GM12878 (cell line): ENCODE measurements at regions not wholly inside any gene's neighbourhood (a gene's known extent, or its start where the extent isn't known, plus 50 kb on each side); places are given as distances from the start of the nearest gene placed in this dataset.

Source experiments
- ATAC-seq: fragments of 200-7000 bp; cut with Tn5 transposase; 3 replicates; pipeline ENCODE4 v1.9.1; 2020; ENCODE audit warnings: mild to moderate bottlenecking, moderate library complexity
- BruUV-seq: library from RNA; stranded (reverse); fragments of 400-500 nt; replicated peaks from 2 replicates; lab custom pipeline; 2021; lab: Mats Ljungman, UMichigan
- CTCF ChIA-PET: fragments of 300-600 bp; sonication (Branson Sonifier 250); formaldehyde crosslinking; extraction: SDS; loops from one replicate; lab custom pipeline; 2021; ENCODE audit warnings: inconsistent platforms; lab: Yijun Ruan, JAX
- POLR2A ChIA-PET: fragments of 350-600 bp; formaldehyde crosslinking; extraction: SDS; loops from one replicate; lab custom pipeline; 2021; ENCODE audit warnings: inconsistent platforms; lab: Charles Lee
- RAD21 ChIA-PET: fragments of 300-600 bp; sonication (Branson Sonifier 250); formaldehyde crosslinking; loops from one replicate; lab custom pipeline; 2023; ENCODE audit warnings: antibody characterized with exemption; ENCODE audit not compliant: unreplicated experiment; lab: Charles Lee
- SMC1A ChIA-PET: fragments of 300-600 bp; sonication (Branson Sonifier 250); formaldehyde crosslinking; loops from one replicate; lab custom pipeline; 2023; ENCODE audit not compliant: unreplicated experiment, uncharacterized antibody; lab: Charles Lee
- DNase-seq: peaks from one replicate; pipeline ENCODE4 v3.0.0-alpha.2; 2011; ENCODE audit warnings: low read depth, low spot score
- FAIRE-seq: peaks from 3 replicates; lab custom pipeline; 2011; peaks lifted over from hg19 to GRCh38; lab: Jason Lieb, UNC
- H2AFZ ChIP-seq: 2 replicates; pipeline ENCODE4 v1.6.0; 2011; ENCODE audit warnings: low read depth, low read length, control low read depth; ENCODE audit not compliant: control insufficient read depth
- H3K27ac ChIP-seq: 2 replicates; pipeline ENCODE4 v1.5.1; 2011; ENCODE audit warnings: control low read depth; ENCODE audit not compliant: control insufficient read depth, insufficient read depth
- H3K27me3 ChIP-seq, 2 experiments: replicated peaks in 1 of 2; 2 replicates each; pipeline versions ENCODE4 v1.6.0 to v1.6.1; 2011; ENCODE audit warnings: low read length in 1 of 2; ENCODE audit not compliant: control insufficient read depth in 2 of 2, insufficient read depth in 2 of 2
- H3K36me3 ChIP-seq, 2 experiments: 2 replicates each; pipeline ENCODE4 v1.5.1; 2011; ENCODE audit warnings: low read length in 1 of 2; ENCODE audit not compliant: control insufficient read depth in 2 of 2, insufficient read depth in 2 of 2
- H3K4me1 ChIP-seq: 2 replicates; pipeline ENCODE4 v1.6.1; 2011; ENCODE audit warnings: mild to moderate bottlenecking, low read length, moderate library complexity, mixed read lengths; ENCODE audit not compliant: control insufficient read depth, insufficient read depth
- H3K4me2 ChIP-seq: 2 replicates; pipeline ENCODE4 v1.6.0; 2011; ENCODE audit warnings: control low read depth; ENCODE audit not compliant: control insufficient read depth, insufficient read depth
- H3K4me3 ChIP-seq: fragments of 200-600 bp; sonication (generic); 2 replicates; pipeline ENCODE4 v1.5.1; 2016
- H3K79me2 ChIP-seq: 2 replicates; pipeline ENCODE4 v1.6.0; 2011; ENCODE audit warnings: low read length; ENCODE audit not compliant: control insufficient read depth, insufficient read depth
- H3K9ac ChIP-seq: 2 replicates; pipeline ENCODE4 v1.8.0; 2011; ENCODE audit warnings: low read length, control low read depth, mixed read lengths; ENCODE audit not compliant: control insufficient read depth, insufficient read depth
- H3K9me3 ChIP-seq: replicated peaks from 3 replicates; pipeline ENCODE4 v1.5.1; 2011; ENCODE audit warnings: mild to moderate bottlenecking, low read length; ENCODE audit not compliant: control insufficient read depth, insufficient read depth
- H4K20me1 ChIP-seq: 2 replicates; pipeline ENCODE4 v1.6.0; 2011; ENCODE audit not compliant: control insufficient read depth, insufficient read depth
- ATF7 ChIP-seq: fragments of 450-650 bp; IDR thresholded peaks from 2 replicates; pipeline ENCODE4 v1.6.1; 2016; ENCODE audit warnings: low read depth, mild to moderate bottlenecking
- CBX5 ChIP-seq: sonication (generic); IDR thresholded peaks from 2 replicates; pipeline ENCODE4 v1.6.1; 2016; ENCODE audit warnings: low read depth, moderate library complexity, mild to moderate bottlenecking, inconsistent platforms
- EED ChIP-seq: sonication (generic); IDR thresholded peaks from 2 replicates; pipeline ENCODE4 v1.6.1; 2016; ENCODE audit warnings: antibody characterized with exemption, low read depth
- HDAC2 ChIP-seq: fragments of 200-600 bp; sonication (generic); IDR thresholded peaks from 2 replicates; pipeline ENCODE4 v1.6.1; 2017
- HDAC6 ChIP-seq: fragments of 200-600 bp; sonication (generic); IDR thresholded peaks from one replicate; pipeline ENCODE4 v1.8.0; 2017; ENCODE audit warnings: antibody characterized with exemption; ENCODE audit not compliant: unreplicated experiment
- IRF4 ChIP-seq: IDR thresholded peaks from 2 replicates; pipeline ENCODE4 v1.6.1; 2011; ENCODE audit warnings: low read depth, low read length
- JUNB ChIP-seq: IDR thresholded peaks from 2 replicates; pipeline ENCODE4 v1.6.1; 2016; ENCODE audit warnings: antibody characterized with exemption, mild to moderate bottlenecking
- MTA3 ChIP-seq: IDR thresholded peaks from 2 replicates; pipeline ENCODE4 v1.6.1; 2012; ENCODE audit warnings: low read length, inconsistent platforms, borderline replicate concordance
- NFIC ChIP-seq: IDR thresholded peaks from 2 replicates; pipeline ENCODE4 v1.6.1; 2012; ENCODE audit warnings: low read depth, mild to moderate bottlenecking, inconsistent platforms, low read length, moderate library complexity
- NR2C2 ChIP-seq: IDR thresholded peaks from 2 replicates; pipeline ENCODE4 v1.6.1; 2011; ENCODE audit warnings: borderline replicate concordance, low read depth; ENCODE audit not compliant: control insufficient read depth, insufficient read length
- TBL1XR1 ChIP-seq: IDR thresholded peaks from 2 replicates; pipeline ENCODE4 v1.6.1; 2012; ENCODE audit warnings: low read depth, low read length, improper control_type of control experiment
- TCF3 ChIP-seq: IDR thresholded peaks from 2 replicates; pipeline ENCODE4 v1.6.1; 2012; ENCODE audit warnings: low read depth, mild to moderate bottlenecking, low read length, borderline replicate concordance; ENCODE audit not compliant: insufficient read depth
- ZBED1 ChIP-seq: IDR thresholded peaks from 2 replicates; pipeline ENCODE4 v1.6.1; 2016; ENCODE audit warnings: borderline replicate concordance
- ZZZ3 ChIP-seq: IDR thresholded peaks from 2 replicates; pipeline ENCODE4 v1.6.1; 2011; ENCODE audit warnings: low read depth; ENCODE audit not compliant: control insufficient read depth, insufficient read length
- in situ Hi-C: fragments of 300-500 bp; cut with MboI; formaldehyde crosslinking; loops from 9 replicates; pipeline ENCODE4 v1.14.3; 2018; ENCODE audit warnings: mixed read lengths
- intact Hi-C: fragments of 100-400 bp; cut with micrococcal nuclease; formaldehyde crosslinking; loops from one replicate; pipeline ENCODE4 v1.14.2; 2022; ENCODE audit not compliant: unreplicated experiment
- TF ChIP-seq, protein P1 (sequence below): IDR thresholded peaks from 2 replicates; pipeline ENCODE4 v1.6.1; 2011; ENCODE audit warnings: borderline replicate concordance, low read depth, mild to moderate bottlenecking, moderate library complexity, low read length; ENCODE audit not compliant: insufficient read depth, poor library complexity, severe bottlenecking
- TF ChIP-seq, protein P2 (sequence below): IDR thresholded peaks from 2 replicates; pipeline ENCODE4 v1.6.1; 2012; ENCODE audit warnings: low read depth, low read length, improper control_type of control experiment
- TF ChIP-seq, protein P3 (sequence below): IDR thresholded peaks from 2 replicates; pipeline ENCODE4 v1.6.1; 2012; ENCODE audit warnings: mild to moderate bottlenecking, low read depth, low read length
- TF ChIP-seq, protein P4 (sequence below): fragments of 450-650 bp; IDR thresholded peaks from 2 replicates; pipeline ENCODE4 v1.6.1; 2017; ENCODE audit warnings: borderline replicate concordance

DNA sequence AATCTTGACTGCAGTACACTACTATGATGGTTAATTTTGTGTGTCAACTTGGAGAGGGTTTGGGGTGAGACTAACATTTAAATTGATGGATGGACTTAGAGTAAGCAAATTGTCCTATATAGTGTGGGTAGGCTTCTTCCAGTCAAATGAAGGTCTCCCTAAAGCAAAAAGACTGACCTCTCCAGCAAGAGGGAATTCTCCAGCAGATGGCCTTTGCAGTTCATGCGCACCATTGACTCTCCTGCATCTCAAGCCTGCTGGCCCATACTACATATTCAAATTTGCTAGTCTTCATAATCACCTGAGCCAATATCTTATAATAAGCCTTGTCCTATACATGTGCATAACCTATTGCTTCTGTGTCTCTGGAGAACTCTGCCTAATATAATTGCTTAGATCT lies 260.2 kb downstream of the RERGL start (continued):
- TF ChIP-seq, protein P1, sequence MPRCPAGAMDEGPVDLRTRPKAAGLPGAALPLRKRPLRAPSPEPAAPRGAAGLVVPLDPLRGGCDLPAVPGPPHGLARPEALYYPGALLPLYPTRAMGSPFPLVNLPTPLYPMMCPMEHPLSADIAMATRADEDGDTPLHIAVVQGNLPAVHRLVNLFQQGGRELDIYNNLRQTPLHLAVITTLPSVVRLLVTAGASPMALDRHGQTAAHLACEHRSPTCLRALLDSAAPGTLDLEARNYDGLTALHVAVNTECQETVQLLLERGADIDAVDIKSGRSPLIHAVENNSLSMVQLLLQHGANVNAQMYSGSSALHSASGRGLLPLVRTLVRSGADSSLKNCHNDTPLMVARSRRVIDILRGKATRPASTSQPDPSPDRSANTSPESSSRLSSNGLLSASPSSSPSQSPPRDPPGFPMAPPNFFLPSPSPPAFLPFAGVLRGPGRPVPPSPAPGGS: no peak
- TF ChIP-seq JUNB (no peak), ATF7 (no peak)
- TF ChIP-seq, all 136 proteins: peak for 0

DNA sequence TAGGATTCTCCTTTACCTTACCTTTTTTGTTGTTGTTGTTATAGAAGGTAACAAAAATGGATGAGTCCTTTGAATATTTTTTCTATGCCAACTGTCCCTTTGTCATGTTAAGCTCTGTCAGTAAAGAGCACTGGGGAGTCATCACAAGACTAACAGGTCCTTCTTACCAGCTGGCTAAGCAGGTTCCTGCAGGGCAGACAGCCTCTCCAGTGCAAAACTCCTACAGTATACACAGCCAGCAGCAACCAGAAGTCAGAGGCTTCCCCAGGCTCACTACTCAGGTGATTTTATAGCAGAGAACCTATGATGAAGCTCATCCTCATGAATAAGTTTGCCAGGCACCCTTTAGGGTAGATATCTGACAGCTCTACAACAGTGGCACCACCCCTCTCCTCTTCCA lies 271.1 kb downstream of the RERGL start:
- ATAC-seq (no peak), FAIRE-seq (no peak)
- TF ChIP-seq, protein P2, sequence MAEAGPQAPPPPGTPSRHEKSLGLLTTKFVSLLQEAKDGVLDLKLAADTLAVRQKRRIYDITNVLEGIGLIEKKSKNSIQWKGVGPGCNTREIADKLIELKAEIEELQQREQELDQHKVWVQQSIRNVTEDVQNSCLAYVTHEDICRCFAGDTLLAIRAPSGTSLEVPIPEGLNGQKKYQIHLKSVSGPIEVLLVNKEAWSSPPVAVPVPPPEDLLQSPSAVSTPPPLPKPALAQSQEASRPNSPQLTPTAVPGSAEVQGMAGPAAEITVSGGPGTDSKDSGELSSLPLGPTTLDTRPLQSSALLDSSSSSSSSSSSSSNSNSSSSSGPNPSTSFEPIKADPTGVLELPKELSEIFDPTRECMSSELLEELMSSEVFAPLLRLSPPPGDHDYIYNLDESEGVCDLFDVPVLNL: no peak
- TF ChIP-seq, protein P3, sequence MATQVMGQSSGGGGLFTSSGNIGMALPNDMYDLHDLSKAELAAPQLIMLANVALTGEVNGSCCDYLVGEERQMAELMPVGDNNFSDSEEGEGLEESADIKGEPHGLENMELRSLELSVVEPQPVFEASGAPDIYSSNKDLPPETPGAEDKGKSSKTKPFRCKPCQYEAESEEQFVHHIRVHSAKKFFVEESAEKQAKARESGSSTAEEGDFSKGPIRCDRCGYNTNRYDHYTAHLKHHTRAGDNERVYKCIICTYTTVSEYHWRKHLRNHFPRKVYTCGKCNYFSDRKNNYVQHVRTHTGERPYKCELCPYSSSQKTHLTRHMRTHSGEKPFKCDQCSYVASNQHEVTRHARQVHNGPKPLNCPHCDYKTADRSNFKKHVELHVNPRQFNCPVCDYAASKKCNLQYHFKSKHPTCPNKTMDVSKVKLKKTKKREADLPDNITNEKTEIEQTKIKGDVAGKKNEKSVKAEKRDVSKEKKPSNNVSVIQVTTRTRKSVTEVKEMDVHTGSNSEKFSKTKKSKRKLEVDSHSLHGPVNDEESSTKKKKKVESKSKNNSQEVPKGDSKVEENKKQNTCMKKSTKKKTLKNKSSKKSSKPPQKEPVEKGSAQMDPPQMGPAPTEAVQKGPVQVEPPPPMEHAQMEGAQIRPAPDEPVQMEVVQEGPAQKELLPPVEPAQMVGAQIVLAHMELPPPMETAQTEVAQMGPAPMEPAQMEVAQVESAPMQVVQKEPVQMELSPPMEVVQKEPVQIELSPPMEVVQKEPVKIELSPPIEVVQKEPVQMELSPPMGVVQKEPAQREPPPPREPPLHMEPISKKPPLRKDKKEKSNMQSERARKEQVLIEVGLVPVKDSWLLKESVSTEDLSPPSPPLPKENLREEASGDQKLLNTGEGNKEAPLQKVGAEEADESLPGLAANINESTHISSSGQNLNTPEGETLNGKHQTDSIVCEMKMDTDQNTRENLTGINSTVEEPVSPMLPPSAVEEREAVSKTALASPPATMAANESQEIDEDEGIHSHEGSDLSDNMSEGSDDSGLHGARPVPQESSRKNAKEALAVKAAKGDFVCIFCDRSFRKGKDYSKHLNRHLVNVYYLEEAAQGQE: no peak
- TF ChIP-seq ZBED1 (no peak), HDAC6 (no peak), CBX5 (no peak), TCF3 (no peak), ZZZ3 (no peak), IRF4 (no peak), TBL1XR1 (no peak), NFIC (no peak), HDAC2 (no peak), NR2C2 (no peak), MTA3 (no peak), EED (no peak), JUNB (no peak)
- TF ChIP-seq, protein P4, sequence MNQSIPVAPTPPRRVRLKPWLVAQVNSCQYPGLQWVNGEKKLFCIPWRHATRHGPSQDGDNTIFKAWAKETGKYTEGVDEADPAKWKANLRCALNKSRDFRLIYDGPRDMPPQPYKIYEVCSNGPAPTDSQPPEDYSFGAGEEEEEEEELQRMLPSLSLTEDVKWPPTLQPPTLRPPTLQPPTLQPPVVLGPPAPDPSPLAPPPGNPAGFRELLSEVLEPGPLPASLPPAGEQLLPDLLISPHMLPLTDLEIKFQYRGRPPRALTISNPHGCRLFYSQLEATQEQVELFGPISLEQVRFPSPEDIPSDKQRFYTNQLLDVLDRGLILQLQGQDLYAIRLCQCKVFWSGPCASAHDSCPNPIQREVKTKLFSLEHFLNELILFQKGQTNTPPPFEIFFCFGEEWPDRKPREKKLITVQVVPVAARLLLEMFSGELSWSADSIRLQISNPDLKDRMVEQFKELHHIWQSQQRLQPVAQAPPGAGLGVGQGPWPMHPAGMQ: no peak

More for the DNA sequence above, 271.1 kb downstream of the RERGL start:
- no TSS peak for BruUV-seq
- Histone ChIP-seq H3K4me1 (no peaks in the 10 kb centered on the region), H3K27me3 (no peaks in the 10 kb centered on the region), H3K4me3 (no peak overlapping the region), H3K4me2 (no peak overlapping the region), H2AFZ (no peak overlapping the region), H3K79me2 (no peaks in the 10 kb centered on the region), H3K9me3 (no peaks in the 10 kb centered on the region), H3K27ac (no peak overlapping the region), H3K36me3 (no peaks in the 10 kb centered on the region), H4K20me1 (no peaks in the 10 kb centered on the region), H3K9ac (no peak overlapping the region)
- in situ Hi-C loops: no loop called here
- SMC1A ChIA-PET: no interaction called here
- DNase-seq: no peak
- RAD21 ChIA-PET: no interaction called here
- CTCF ChIA-PET: no interaction called here
- POLR2A ChIA-PET: no interaction called here
- intact Hi-C loops: no loop called here
